Sigmoid colon (tissue), 3 donors: ENCODE measurements at regions not wholly inside any gene's neighbourhood (a gene's known extent, or its start where the extent isn't known, plus 50 kb on each side); places are given as distances from the start of the nearest gene placed in this dataset.

Experiments used
- POLR2A ChIP-seq, 2 donors: fragments of 450-650 bp; IDR thresholded peaks; one replicate each; pipeline ENCODE4 v1.6.1; 2016; ENCODE audit warnings: antibody characterized with exemption in 2 of 2, mild to moderate bottlenecking in 2 of 2, moderate library complexity in 2 of 2
- TF ChIP-seq, protein P1 (sequence below), 4 experiments: fragments of 450-650 bp in 3 of 4; fragments of 200-600 bp in 1 of 4; IDR thresholded peaks; one replicate each; pipeline ENCODE4 v1.5.1; 2016 to 2019; ENCODE audit warnings: antibody characterized with exemption in 4 of 4, mild to moderate bottlenecking in 3 of 4, moderate library complexity in 2 of 4

DNA sequence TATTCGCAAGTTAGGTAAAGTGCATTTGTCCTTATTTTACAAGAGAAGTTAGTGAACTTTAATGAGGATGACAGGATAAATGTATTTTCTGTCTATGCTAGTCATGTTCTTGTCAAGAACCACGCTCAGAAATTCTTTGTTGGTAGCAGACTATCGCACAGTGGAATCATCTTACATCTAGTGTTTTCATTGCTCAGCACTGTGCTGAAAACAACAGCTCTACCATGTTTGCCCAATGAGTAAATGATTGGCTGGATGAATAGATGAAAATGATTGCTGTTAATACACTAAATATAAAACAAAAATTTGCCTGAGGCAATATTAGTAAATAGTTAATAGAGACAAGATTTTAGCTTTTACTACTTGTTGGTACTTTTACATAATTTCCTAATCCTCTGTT is 265.3 kb upstream of the GOLIM4 start:
- TF ChIP-seq, protein P1, sequence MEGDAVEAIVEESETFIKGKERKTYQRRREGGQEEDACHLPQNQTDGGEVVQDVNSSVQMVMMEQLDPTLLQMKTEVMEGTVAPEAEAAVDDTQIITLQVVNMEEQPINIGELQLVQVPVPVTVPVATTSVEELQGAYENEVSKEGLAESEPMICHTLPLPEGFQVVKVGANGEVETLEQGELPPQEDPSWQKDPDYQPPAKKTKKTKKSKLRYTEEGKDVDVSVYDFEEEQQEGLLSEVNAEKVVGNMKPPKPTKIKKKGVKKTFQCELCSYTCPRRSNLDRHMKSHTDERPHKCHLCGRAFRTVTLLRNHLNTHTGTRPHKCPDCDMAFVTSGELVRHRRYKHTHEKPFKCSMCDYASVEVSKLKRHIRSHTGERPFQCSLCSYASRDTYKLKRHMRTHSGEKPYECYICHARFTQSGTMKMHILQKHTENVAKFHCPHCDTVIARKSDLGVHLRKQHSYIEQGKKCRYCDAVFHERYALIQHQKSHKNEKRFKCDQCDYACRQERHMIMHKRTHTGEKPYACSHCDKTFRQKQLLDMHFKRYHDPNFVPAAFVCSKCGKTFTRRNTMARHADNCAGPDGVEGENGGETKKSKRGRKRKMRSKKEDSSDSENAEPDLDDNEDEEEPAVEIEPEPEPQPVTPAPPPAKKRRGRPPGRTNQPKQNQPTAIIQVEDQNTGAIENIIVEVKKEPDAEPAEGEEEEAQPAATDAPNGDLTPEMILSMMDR (IDR thresholded peaks at IDR 0.05): no peak
- no peak for TF ChIP-seq POLR2A (IDR thresholded peaks at IDR 0.05)
